ENCODE measurements at regions not wholly inside any gene's neighbourhood (a gene's known extent, or its start where the extent isn't known, plus 50 kb on each side); places are given as distances from the start of the nearest gene placed in this dataset.

DNA sequence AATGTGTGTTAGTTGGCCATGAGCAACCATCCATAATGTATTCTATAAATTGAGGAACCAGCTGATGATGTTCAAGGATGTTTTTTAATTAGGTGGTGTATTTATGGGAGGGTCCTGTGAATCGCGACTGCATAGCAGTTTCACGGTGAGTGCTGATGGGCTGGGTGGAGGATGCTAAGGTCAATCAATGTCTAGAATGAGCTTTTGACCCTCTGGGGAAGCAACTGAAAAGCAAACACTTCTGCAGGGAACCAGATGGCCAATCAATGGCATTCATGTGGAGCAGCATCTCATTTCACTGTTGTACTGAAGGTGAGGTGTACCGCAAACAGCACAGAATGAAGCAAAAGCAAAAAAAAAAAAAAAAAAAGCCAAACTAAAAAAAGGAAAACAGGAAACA lies 676.1 kb upstream of the TMEM132C start:
- H3K36me3 ChIP-seq (replicated peaks in 1 of 2; ENCODE audit: control extremely low read depth in 1 of 2, control insufficient read depth in 1 of 2, extremely low read depth in 1 of 2, insufficient read depth in 2 of 2, low read length in 1 of 2), result no peaks in the 10 kb centered on the region
- ChIA-PET POLR2A (no interaction called here), CTCF (no interaction called here)
- Mint-ChIP-seq H3K9me3 (ENCODE audit: insufficient read depth) (peaks cover 6% of the 10 kb centered on the region), H3K4me1 (no peaks in the 10 kb centered on the region), H3K27me3 (no peaks in the 10 kb centered on the region), H3K27ac (no peak overlapping the region), H3K4me3 (no peak overlapping the region)
- no peak overlapping the region for H3K4me2 ChIP-seq (replicated peaks; ENCODE audit: low read depth, low read length, poor library complexity, severe bottlenecking)
- H3K4me1 ChIP-seq (ENCODE audit: control insufficient read depth in 2 of 2, insufficient read depth in 2 of 2, low read length in 2 of 2), result no peaks in the 10 kb centered on the region
- H4K20me1 ChIP-seq (ENCODE audit: control insufficient read depth, insufficient read depth, low read length, poor library complexity, severe bottlenecking), result no peaks in the 10 kb centered on the region
- no peak for DNase-seq
- no peaks in the 10 kb centered on the region for H3K79me2 ChIP-seq (ENCODE audit: control insufficient read depth, insufficient read depth, low read length)
- no peak for TF ChIP-seq EZH2 (IDR thresholded peaks at IDR 0.05; ENCODE audit: borderline replicate concordance, insufficient read depth, low read depth, low read length, poor library complexity, severe bottlenecking)
- TF ChIP-seq, protein P1, sequence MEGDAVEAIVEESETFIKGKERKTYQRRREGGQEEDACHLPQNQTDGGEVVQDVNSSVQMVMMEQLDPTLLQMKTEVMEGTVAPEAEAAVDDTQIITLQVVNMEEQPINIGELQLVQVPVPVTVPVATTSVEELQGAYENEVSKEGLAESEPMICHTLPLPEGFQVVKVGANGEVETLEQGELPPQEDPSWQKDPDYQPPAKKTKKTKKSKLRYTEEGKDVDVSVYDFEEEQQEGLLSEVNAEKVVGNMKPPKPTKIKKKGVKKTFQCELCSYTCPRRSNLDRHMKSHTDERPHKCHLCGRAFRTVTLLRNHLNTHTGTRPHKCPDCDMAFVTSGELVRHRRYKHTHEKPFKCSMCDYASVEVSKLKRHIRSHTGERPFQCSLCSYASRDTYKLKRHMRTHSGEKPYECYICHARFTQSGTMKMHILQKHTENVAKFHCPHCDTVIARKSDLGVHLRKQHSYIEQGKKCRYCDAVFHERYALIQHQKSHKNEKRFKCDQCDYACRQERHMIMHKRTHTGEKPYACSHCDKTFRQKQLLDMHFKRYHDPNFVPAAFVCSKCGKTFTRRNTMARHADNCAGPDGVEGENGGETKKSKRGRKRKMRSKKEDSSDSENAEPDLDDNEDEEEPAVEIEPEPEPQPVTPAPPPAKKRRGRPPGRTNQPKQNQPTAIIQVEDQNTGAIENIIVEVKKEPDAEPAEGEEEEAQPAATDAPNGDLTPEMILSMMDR (IDR thresholded peaks at IDR 0.05), result no peak
- H3K27ac ChIP-seq (ENCODE audit: low read length in 2 of 2), result no peak overlapping the region
- H3K9me3 ChIP-seq (ENCODE audit: control extremely low read depth in 1 of 3, control insufficient read depth in 2 of 3, insufficient read depth in 1 of 3, low read length in 2 of 3), result no peaks in the 10 kb centered on the region
- H3K27me3 ChIP-seq (replicated peaks in 1 of 4; ENCODE audit: control extremely low read depth in 1 of 4, control insufficient read depth in 3 of 4, insufficient read depth in 4 of 4, low read length in 3 of 4), result no peaks in the 10 kb centered on the region
- intact Hi-C loops (cut with micrococcal nuclease), result no loop called here
- WGBS (ENCODE audit: insufficient coverage), result 84% methylated on average over 3 of the region's 4 CpGs
- no peak overlapping the region for H3K4me3 ChIP-seq (ENCODE audit: control extremely low read depth in 1 of 5, extremely low read depth in 1 of 5, insufficient read depth in 1 of 5, low read depth in 2 of 5, low read length in 4 of 5)
- no peak overlapping the region for H3K9ac ChIP-seq (ENCODE audit: low read length)
- ATAC-seq (ENCODE audit: low read depth), result no peak
- no peak overlapping the region for H2AFZ ChIP-seq (ENCODE audit: insufficient read depth, low read depth, low read length, poor library complexity, severe bottlenecking)

DNA sequence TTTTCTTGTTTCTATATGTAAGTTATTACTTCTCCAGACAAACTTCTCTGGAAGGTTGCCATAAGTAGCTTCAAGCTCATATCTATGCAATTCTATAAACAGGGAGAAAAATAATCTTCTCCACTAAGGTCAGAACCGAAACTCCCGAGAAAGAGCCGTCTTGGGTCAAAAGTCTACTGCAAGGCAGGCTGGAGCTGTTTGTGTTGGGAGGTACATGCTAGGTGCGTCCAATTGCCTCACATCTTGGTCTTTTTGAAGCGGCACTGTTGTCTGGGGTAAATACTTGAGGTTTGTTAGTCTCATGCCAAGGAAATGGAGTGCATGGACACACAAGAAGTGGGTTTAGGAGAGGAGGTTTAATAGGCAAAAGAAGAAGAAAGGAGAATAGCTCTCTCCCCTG lies 674.7 kb upstream of the TMEM132C start:
- CTCF ChIA-PET, result no interaction called here
- no peaks in the 10 kb centered on the region for H3K4me1 Mint-ChIP-seq
- H3K27ac Mint-ChIP-seq, result no peak overlapping the region
- Histone ChIP-seq H4K20me1 (ENCODE audit: control insufficient read depth, insufficient read depth, low read length, poor library complexity, severe bottlenecking) (no peaks in the 10 kb centered on the region), H3K4me3 (ENCODE audit: control extremely low read depth in 1 of 5, extremely low read depth in 1 of 5, insufficient read depth in 1 of 5, low read depth in 2 of 5, low read length in 4 of 5) (no peak overlapping the region), H3K27ac (ENCODE audit: low read length in 2 of 2) (no peak overlapping the region), H3K79me2 (ENCODE audit: control insufficient read depth, insufficient read depth, low read length) (no peaks in the 10 kb centered on the region), H3K36me3 (replicated peaks in 1 of 2; ENCODE audit: control extremely low read depth in 1 of 2, control insufficient read depth in 1 of 2, extremely low read depth in 1 of 2, insufficient read depth in 2 of 2, low read length in 1 of 2) (no peaks in the 10 kb centered on the region), H3K9ac (ENCODE audit: low read length) (no peak overlapping the region), H3K27me3 (replicated peaks in 1 of 4; ENCODE audit: control extremely low read depth in 1 of 4, control insufficient read depth in 3 of 4, insufficient read depth in 4 of 4, low read length in 3 of 4) (no peaks in the 10 kb centered on the region), H3K4me1 (ENCODE audit: control insufficient read depth in 2 of 2, insufficient read depth in 2 of 2, low read length in 2 of 2) (no peaks in the 10 kb centered on the region), H3K9me3 (ENCODE audit: control extremely low read depth in 1 of 3, control insufficient read depth in 2 of 3, insufficient read depth in 1 of 3, low read length in 2 of 3) (no peaks in the 10 kb centered on the region), H2AFZ (ENCODE audit: insufficient read depth, low read depth, low read length, poor library complexity, severe bottlenecking) (no peak overlapping the region), H3K4me2 (replicated peaks; ENCODE audit: low read depth, low read length, poor library complexity, severe bottlenecking) (no peak overlapping the region)
- no peak for ATAC-seq (ENCODE audit: low read depth)
- no peaks in the 10 kb centered on the region for H3K27me3 Mint-ChIP-seq
- H3K9me3 Mint-ChIP-seq (ENCODE audit: insufficient read depth), result peaks cover 7% of the 10 kb centered on the region
- POLR2A ChIA-PET, result no interaction called here
- H3K4me3 Mint-ChIP-seq, result no peak overlapping the region
- 75% methylated on average over 5 of the region's 5 CpGs for WGBS (ENCODE audit: insufficient coverage)
- no peak for DNase-seq
- no peak for TF ChIP-seq EZH2 (IDR thresholded peaks at IDR 0.05; ENCODE audit: borderline replicate concordance, insufficient read depth, low read depth, low read length, poor library complexity, severe bottlenecking)
- TF ChIP-seq, protein P1 (IDR thresholded peaks at IDR 0.05), result no peak
- intact Hi-C loops (cut with micrococcal nuclease), result no loop called here

All from B cell (primary cell).